ENCODE measurements at regions not wholly inside any gene's neighbourhood (a gene's known extent, or its start where the extent isn't known, plus 50 kb on each side); places are given as distances from the start of the nearest gene placed in this dataset.

DNA sequence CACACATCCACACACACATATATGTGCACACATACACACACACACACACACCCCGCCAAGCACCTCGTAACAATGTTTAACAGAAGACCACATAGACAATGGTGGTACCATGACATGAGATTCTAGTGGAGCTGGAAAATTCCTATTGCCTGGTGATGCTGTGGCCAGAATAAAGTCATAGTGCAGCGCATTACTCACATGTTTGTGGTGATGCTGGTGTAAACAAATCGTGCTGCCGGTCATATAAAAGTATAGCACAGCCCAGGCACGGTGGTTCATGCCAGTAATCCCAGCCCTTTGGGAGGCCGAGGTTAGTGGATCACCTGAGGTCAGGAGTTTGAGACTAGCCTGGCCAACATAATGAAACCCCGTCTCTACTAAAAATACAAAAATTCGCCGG lies 275.2 kb downstream of the TRIML1 start:
- intact Hi-C loops (cut with DNase I; ENCODE audit: low total_unique reads) = no loop called here
- no peak overlapping the region for H3K4me3 ChIP-seq (ENCODE audit: low read depth, poor library complexity, severe bottlenecking)
- TF ChIP-seq, protein P1, sequence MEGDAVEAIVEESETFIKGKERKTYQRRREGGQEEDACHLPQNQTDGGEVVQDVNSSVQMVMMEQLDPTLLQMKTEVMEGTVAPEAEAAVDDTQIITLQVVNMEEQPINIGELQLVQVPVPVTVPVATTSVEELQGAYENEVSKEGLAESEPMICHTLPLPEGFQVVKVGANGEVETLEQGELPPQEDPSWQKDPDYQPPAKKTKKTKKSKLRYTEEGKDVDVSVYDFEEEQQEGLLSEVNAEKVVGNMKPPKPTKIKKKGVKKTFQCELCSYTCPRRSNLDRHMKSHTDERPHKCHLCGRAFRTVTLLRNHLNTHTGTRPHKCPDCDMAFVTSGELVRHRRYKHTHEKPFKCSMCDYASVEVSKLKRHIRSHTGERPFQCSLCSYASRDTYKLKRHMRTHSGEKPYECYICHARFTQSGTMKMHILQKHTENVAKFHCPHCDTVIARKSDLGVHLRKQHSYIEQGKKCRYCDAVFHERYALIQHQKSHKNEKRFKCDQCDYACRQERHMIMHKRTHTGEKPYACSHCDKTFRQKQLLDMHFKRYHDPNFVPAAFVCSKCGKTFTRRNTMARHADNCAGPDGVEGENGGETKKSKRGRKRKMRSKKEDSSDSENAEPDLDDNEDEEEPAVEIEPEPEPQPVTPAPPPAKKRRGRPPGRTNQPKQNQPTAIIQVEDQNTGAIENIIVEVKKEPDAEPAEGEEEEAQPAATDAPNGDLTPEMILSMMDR (IDR thresholded peaks at IDR 0.05) = no peak
- TF ChIP-seq POLR2A (IDR thresholded peaks at IDR 0.05) = no peak
- no peak for DNase-seq (ENCODE audit: low spot score in 2 of 2)
- 93 to 94% methylated on average over 10 of the region's 10 CpGs for WGBS, 2 donors

DNA sequence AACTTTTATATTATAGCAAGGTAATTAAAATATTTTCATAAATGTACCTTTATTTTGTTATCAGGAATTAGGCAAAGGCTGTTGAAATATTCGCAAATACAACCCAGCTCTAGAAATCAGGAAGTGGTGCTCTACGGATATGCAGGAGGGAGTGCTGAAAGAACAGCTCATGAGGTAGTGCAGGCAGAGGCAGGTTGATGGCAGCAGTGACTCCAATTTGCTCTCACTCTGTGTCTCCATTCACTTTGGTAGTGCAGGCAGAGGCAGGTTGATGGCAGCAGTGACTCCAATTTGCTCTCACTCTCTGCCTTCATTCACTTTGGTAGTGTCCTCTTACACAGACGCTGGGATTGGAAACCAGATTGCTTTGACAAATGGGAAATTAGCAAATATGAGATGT lies 277.9 kb downstream of the TRIML1 start:
- H3K4me3 ChIP-seq (ENCODE audit: low read depth, poor library complexity, severe bottlenecking) = no peak overlapping the region
- intact Hi-C loops (cut with DNase I; ENCODE audit: low total_unique reads) = no loop called here
- WGBS, 2 donors = 54% methylated on average over 3 of the region's 3 CpGs
- DNase-seq (ENCODE audit: low spot score in 2 of 2) = no peak
- TF ChIP-seq, protein P1 (IDR thresholded peaks at IDR 0.05) = no peak
- no peak for TF ChIP-seq POLR2A (IDR thresholded peaks at IDR 0.05)

DNA sequence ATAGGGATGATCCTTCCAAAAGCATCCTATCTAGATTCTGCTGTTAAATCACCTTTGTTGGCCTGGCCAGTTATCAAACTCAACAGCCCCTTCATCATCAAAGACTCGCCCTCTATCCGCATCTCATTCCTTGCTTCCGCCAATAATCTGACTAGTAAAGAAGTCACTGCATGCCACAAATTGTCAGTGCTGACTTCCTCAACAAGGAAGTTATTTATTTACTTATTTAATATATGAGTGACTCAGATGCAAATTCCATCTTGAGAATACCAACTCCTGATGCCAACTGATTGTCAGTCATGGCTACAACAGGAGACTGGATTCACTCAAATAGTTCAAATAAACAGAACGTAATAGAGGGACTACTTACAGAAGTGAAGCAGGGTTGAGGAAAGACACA lies 283.8 kb downstream of the TRIML1 start:
- no peak overlapping the region for H3K4me3 ChIP-seq (ENCODE audit: low read depth, poor library complexity, severe bottlenecking)
- 75 to 80% methylated on average over 4 of the region's 4 CpGs for WGBS, 2 donors

DNA sequence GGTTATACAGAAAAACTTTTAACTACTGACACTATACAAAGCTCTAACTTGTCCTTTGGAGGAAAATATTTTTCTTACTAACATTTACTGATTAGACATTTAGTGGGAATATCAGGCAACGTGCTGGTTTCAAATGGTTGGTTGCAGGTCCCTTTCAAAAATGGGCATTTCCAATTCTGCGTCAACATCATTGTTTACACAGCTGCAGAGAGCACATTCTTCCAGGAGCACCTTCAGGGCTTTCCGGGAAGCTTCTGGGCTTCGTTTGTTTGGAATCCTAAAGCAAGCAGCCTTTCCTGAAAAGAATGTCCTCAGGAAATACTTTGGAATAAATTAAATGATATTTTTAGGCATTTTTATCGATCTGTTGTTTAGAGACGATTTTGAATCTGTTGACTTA lies 289.7 kb downstream of the TRIML1 start:
- no peak for DNase-seq (ENCODE audit: low spot score in 2 of 2)
- TF ChIP-seq, protein P1 (IDR thresholded peaks at IDR 0.05) = no peak
- TF ChIP-seq POLR2A (IDR thresholded peaks at IDR 0.05) = no peak

More for the DNA sequence above, 283.8 kb downstream of the TRIML1 start:
- intact Hi-C loops (cut with DNase I; ENCODE audit: low total_unique reads) = no loop called here
- no peak for DNase-seq (ENCODE audit: low spot score in 2 of 2)
- TF ChIP-seq, protein P1 (IDR thresholded peaks at IDR 0.05) = no peak
- no peak for TF ChIP-seq POLR2A (IDR thresholded peaks at IDR 0.05)

DNA sequence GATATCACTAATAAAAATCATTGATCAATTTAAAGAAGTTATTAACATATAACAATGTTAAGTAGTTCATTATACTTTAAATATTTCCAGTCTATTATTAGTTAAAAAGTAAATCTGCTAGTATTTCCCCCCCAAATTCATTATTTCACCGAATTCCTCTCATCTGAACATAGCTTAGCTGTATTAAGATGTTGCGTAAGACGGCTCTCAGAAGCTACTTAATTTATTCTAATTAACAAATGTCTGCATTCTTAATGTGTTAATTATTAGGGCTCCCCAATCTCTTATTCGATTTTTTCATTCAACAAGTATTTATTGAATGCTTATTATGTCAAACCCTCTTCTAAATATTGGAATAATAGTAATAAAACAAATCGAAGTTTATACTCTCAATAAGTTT lies 290.7 kb downstream of the TRIML1 start:
- WGBS, 2 donors = 62 to 69% methylated on average over 5 of the region's 5 CpGs
- intact Hi-C loops (cut with DNase I; ENCODE audit: low total_unique reads) = no loop called here

More for the DNA sequence above, 289.7 kb downstream of the TRIML1 start:
- 19 to 26% methylated on average over 6 of the region's 6 CpGs for WGBS, 2 donors
- no peak overlapping the region for H3K4me3 ChIP-seq (ENCODE audit: low read depth, poor library complexity, severe bottlenecking)
- intact Hi-C loops (cut with DNase I; ENCODE audit: low total_unique reads) = no loop called here

DNA sequence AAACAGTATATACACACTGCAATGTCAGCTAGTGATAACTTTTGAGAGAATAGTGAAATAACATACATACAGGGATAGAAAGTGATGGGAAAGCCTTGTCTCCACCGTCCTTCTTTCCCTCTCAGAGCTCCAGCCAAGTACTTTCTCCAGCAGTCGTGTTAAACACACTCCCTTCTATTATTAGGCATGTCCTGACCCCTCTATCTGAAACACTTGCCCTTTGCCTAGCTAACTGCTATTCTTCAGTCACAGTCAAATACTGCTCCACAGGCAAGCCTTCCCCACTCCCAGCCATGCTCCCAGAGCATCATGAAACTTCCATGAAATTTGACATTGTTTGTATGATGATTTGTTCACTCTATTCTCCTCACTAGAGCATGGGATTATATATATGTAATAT lies 291.1 kb downstream of the TRIML1 start:
- no peak for DNase-seq (ENCODE audit: low spot score in 2 of 2)
- TF ChIP-seq, protein P1 (IDR thresholded peaks at IDR 0.05) = no peak
- no peak for TF ChIP-seq POLR2A (IDR thresholded peaks at IDR 0.05)
- WGBS, 2 donors = 30 to 37% methylated on average over 2 of the region's 2 CpGs
- intact Hi-C loops (cut with DNase I; ENCODE audit: low total_unique reads) = no loop called here
- no peak overlapping the region for H3K4me3 ChIP-seq (ENCODE audit: low read depth, poor library complexity, severe bottlenecking)

More for the DNA sequence above, 290.7 kb downstream of the TRIML1 start:
- TF ChIP-seq, protein P1 (IDR thresholded peaks at IDR 0.05) = no peak
- TF ChIP-seq POLR2A (IDR thresholded peaks at IDR 0.05) = no peak
- H3K4me3 ChIP-seq (ENCODE audit: low read depth, poor library complexity, severe bottlenecking) = no peak overlapping the region
- DNase-seq (ENCODE audit: low spot score in 2 of 2) = no peak

All from lower leg skin (tissue), 4 donors.